Renal cortex interstitium (tissue), 11 donors: ENCODE measurements at regions not wholly inside any gene's neighbourhood (a gene's known extent, or its start where the extent isn't known, plus 50 kb on each side); places are given as distances from the start of the nearest gene placed in this dataset.
"Not testable (repeated sequence)": the region's sequence is repeated elsewhere in the genome, so short reads cannot be mapped to it uniquely, and the experiment has no call there.

Experiments used
- DNase-seq, 11 donors: peaks; one replicate each; pipeline ENCODE4 v3.0.0-alpha.2; 2013; ENCODE audit warnings: low read depth in 9 of 11, low spot score in 4 of 11; ENCODE audit errors: extremely low read depth in 1 of 11

- not testable (repeated sequence) for DNase-seq
Measured at GRCh38 chr4:72635931-72636330, 66.9 kb upstream of the ADAMTS3 start.

GRCh38 chr4:72632253-72632652 is 63.2 kb upstream of the ADAMTS3 start:
- DNase-seq = not testable (repeated sequence)

- no peak for DNase-seq
Measured at GRCh38 chr4:72631296-72631695, 62.3 kb upstream of the ADAMTS3 start.

GRCh38 chr4:72629540-72629939 is 60.5 kb upstream of the ADAMTS3 start:
- DNase-seq = no peak

- no peak for DNase-seq
Measured at GRCh38 chr4:72627723-72628122, 58.7 kb upstream of the ADAMTS3 start.
